Naive thymus-derived CD8-positive, alpha-beta T cell (primary cell): ENCODE measurements at regions not wholly inside any gene's neighbourhood (a gene's known extent, or its start where the extent isn't known, plus 50 kb on each side); places are given as distances from the start of the nearest gene placed in this dataset.

ENCODE experiments used
- ATAC-seq, 2 donors: fragments of 150-1000 bp; cut with Tn5 transposase in 1 of 2; sonication (Bioruptor Pico), chemical (Tn5 transposase) in 1 of 2; 1 replicate in 1 of 2; 2 replicates in 1 of 2; pipeline ENCODE4 v1.10.0; 2021; ENCODE audit warnings: mild to moderate bottlenecking in 2 of 2, moderate library complexity in 2 of 2
- POLR2A ChIA-PET: fragments of 350-600 bp; sonication (Branson Sonifier 250); formaldehyde crosslinking; loops from one replicate; lab custom pipeline; 2021; ENCODE audit warnings: antibody characterized with exemption; lab: Charles Lee
- DNase-seq, 10 donors: peaks; one replicate each; pipeline versions ENCODE4 v3.0.0 to v3.0.0-alpha.2; 2020 to 2022
- H3K27ac Mint-ChIP-seq, 10 donors: one replicate each; pipeline ENCODE4 v1.8.0; 2020 to 2022; ENCODE audit warnings: mild to moderate bottlenecking in 10 of 10, mixed read lengths in 10 of 10, moderate library complexity in 4 of 10, inconsistent platforms in 1 of 10
- H3K27me3 Mint-ChIP-seq, 5 donors: one replicate each; pipeline ENCODE4 v1.8.0; 2021 to 2022; ENCODE audit warnings: mixed read lengths in 5 of 5
- H3K36me3 Mint-ChIP-seq, 3 donors: one replicate each; pipeline ENCODE4 v1.8.0; 2020 to 2022; ENCODE audit warnings: mixed read lengths in 3 of 3, mild to moderate bottlenecking in 2 of 3, inconsistent platforms in 1 of 3
- H3K4me1 Mint-ChIP-seq, 4 donors: one replicate each; pipeline ENCODE4 v1.8.0; 2021 to 2022; ENCODE audit warnings: mixed read lengths in 4 of 4
- H3K4me3 Mint-ChIP-seq, 10 donors: one replicate each; pipeline ENCODE4 v1.8.0; 2020 to 2022; ENCODE audit warnings: mild to moderate bottlenecking in 10 of 10, mixed read lengths in 10 of 10, moderate library complexity in 6 of 10, inconsistent platforms in 1 of 10
- H3K9me3 Mint-ChIP-seq, 9 donors: one replicate each; pipeline ENCODE4 v1.8.0; 2020 to 2022; ENCODE audit warnings: mixed read lengths in 9 of 9, mild to moderate bottlenecking in 3 of 9, inconsistent platforms in 1 of 9, moderate library complexity in 1 of 9

GRCh38 chr3:115384381-115384780 lies 237.3 kb upstream of the ZBTB20 start:
- no peaks in the 10 kb centered on the region for H3K4me1 Mint-ChIP-seq
- DNase-seq (no peak), ATAC-seq (no peak)
- no peak overlapping the region for H3K27ac Mint-ChIP-seq
- POLR2A ChIA-PET, result no interaction called here
- peaks cover 0 to 2% (median 0%) of the 10 kb centered on the region in 9 donors for H3K9me3 Mint-ChIP-seq
- H3K27me3 Mint-ChIP-seq, result peaks cover under 1 to 15% (median 1%) of the 10 kb centered on the region in 5 donors
- H3K4me3 Mint-ChIP-seq, result no peak overlapping the region
- H3K36me3 Mint-ChIP-seq, result no peaks in the 10 kb centered on the region

- no peak overlapping the region for H3K4me3 Mint-ChIP-seq
- H3K9me3 Mint-ChIP-seq, result no peaks in the 10 kb centered on the region
- no peak for ATAC-seq
- no peaks in the 10 kb centered on the region for H3K36me3 Mint-ChIP-seq
- no peak for DNase-seq
- no peak overlapping the region for H3K27ac Mint-ChIP-seq
- no peaks in the 10 kb centered on the region for H3K4me1 Mint-ChIP-seq
- H3K27me3 Mint-ChIP-seq, result peaks cover 0 to 20% (median 4%) of the 10 kb centered on the region in 5 donors
- POLR2A ChIA-PET, result no interaction called here
These were observed 237.3 kb upstream of the GAP43 start for GRCh38 chr3:115385774-115386730.

GRCh38 chr3:115388166-115388565 lies 235.1 kb upstream of the GAP43 start:
- ATAC-seq (no peak), DNase-seq (no peak)
- Mint-ChIP-seq H3K27ac (peak overlapping the region in 1 of 10 donors; percentile 51), H3K4me1 (peaks cover 0 to 10% (median 5%) of the 10 kb centered on the region in 4 donors), H3K36me3 (no peaks in the 10 kb centered on the region), H3K4me3 (no peak overlapping the region), H3K9me3 (no peaks in the 10 kb centered on the region), H3K27me3 (peaks cover 0 to 20% (median 4%) of the 10 kb centered on the region in 5 donors)
- POLR2A ChIA-PET, result no interaction called here

GRCh38 chr3:115388811-115389210 lies 234.5 kb upstream of the GAP43 start:
- POLR2A ChIA-PET, result no interaction called here
- ATAC-seq (no peak), DNase-seq (no peak)
- no peaks in the 10 kb centered on the region for H3K9me3 Mint-ChIP-seq
- H3K4me3 Mint-ChIP-seq, result no peak overlapping the region
- H3K36me3 Mint-ChIP-seq, result no peaks in the 10 kb centered on the region
- H3K27ac Mint-ChIP-seq, result no peak overlapping the region
- H3K27me3 Mint-ChIP-seq, result peaks cover 0 to 20% (median 4%) of the 10 kb centered on the region in 5 donors
- H3K4me1 Mint-ChIP-seq, result peaks cover 0 to 10% (median 5%) of the 10 kb centered on the region in 4 donors

GRCh38 chr3:115396801-115397200 lies 226.5 kb upstream of the GAP43 start:
- Mint-ChIP-seq H3K36me3 (no peaks in the 10 kb centered on the region), H3K4me3 (no peak overlapping the region), H3K27ac (no peak overlapping the region), H3K9me3 (no peaks in the 10 kb centered on the region), H3K27me3 (peaks cover 0 to 5% (median 0%) of the 10 kb centered on the region in 5 donors), H3K4me1 (peaks cover 0 to 4% (median 2%) of the 10 kb centered on the region in 4 donors)
- POLR2A ChIA-PET, result no interaction called here
- DNase-seq (no peak), ATAC-seq (no peak)

- Mint-ChIP-seq H3K36me3 (no peaks in the 10 kb centered on the region), H3K4me1 (no peaks in the 10 kb centered on the region), H3K9me3 (no peaks in the 10 kb centered on the region), H3K4me3 (no peak overlapping the region), H3K27me3 (peaks cover 0 to 5% (median 0%) of the 10 kb centered on the region in 5 donors), H3K27ac (no peak overlapping the region)
- no peak for DNase-seq
- ATAC-seq, result no peak
- POLR2A ChIA-PET, result no interaction called here
These were observed 225.9 kb upstream of the GAP43 start for GRCh38 chr3:115397433-115397832.

GRCh38 chr3:115398506-115398905 lies 224.8 kb upstream of the GAP43 start:
- Mint-ChIP-seq H3K36me3 (no peaks in the 10 kb centered on the region), H3K4me1 (no peaks in the 10 kb centered on the region), H3K27ac (no peak overlapping the region), H3K9me3 (no peaks in the 10 kb centered on the region), H3K27me3 (peaks cover 0 to 5% (median 0%) of the 10 kb centered on the region in 5 donors), H3K4me3 (no peak overlapping the region)
- POLR2A ChIA-PET, result no interaction called here
- DNase-seq (no peak), ATAC-seq (no peak)

GRCh38 chr3:115399750-115400149 lies 223.6 kb upstream of the GAP43 start:
- Mint-ChIP-seq H3K4me3 (no peak overlapping the region), H3K27me3 (peaks cover 0 to 5% (median 0%) of the 10 kb centered on the region in 5 donors), H3K36me3 (no peaks in the 10 kb centered on the region), H3K9me3 (no peaks in the 10 kb centered on the region), H3K4me1 (no peaks in the 10 kb centered on the region), H3K27ac (no peak overlapping the region)
- POLR2A ChIA-PET, result no interaction called here
- ATAC-seq (no peak), DNase-seq (no peak)

- H3K4me3 Mint-ChIP-seq, result no peak overlapping the region
- H3K27ac Mint-ChIP-seq, result no peak overlapping the region
- POLR2A ChIA-PET, result no interaction called here
- H3K4me1 Mint-ChIP-seq, result no peaks in the 10 kb centered on the region
- ATAC-seq (no peak), DNase-seq (no peak)
- no peaks in the 10 kb centered on the region for H3K9me3 Mint-ChIP-seq
- peaks cover 0 to 5% (median 0%) of the 10 kb centered on the region in 5 donors for H3K27me3 Mint-ChIP-seq
- no peaks in the 10 kb centered on the region for H3K36me3 Mint-ChIP-seq
These were observed 222.0 kb upstream of the GAP43 start for GRCh38 chr3:115401298-115401697.

- POLR2A ChIA-PET, result no interaction called here
- no peak overlapping the region for H3K4me3 Mint-ChIP-seq
- H3K4me1 Mint-ChIP-seq, result no peaks in the 10 kb centered on the region
- H3K9me3 Mint-ChIP-seq, result no peaks in the 10 kb centered on the region
- ATAC-seq, result no peak
- no peak for DNase-seq
- no peaks in the 10 kb centered on the region for H3K36me3 Mint-ChIP-seq
- no peak overlapping the region for H3K27ac Mint-ChIP-seq
- H3K27me3 Mint-ChIP-seq, result peaks cover 0 to 5% (median 0%) of the 10 kb centered on the region in 5 donors
These were observed 221.3 kb upstream of the GAP43 start for GRCh38 chr3:115401851-115402501.

- no peak for DNase-seq
- no peaks in the 10 kb centered on the region for H3K36me3 Mint-ChIP-seq
- peaks cover 0 to 5% (median 0%) of the 10 kb centered on the region in 5 donors for H3K27me3 Mint-ChIP-seq
- H3K9me3 Mint-ChIP-seq, result no peaks in the 10 kb centered on the region
- POLR2A ChIA-PET, result no interaction called here
- ATAC-seq, result no peak
- H3K4me1 Mint-ChIP-seq, result no peaks in the 10 kb centered on the region
- no peak overlapping the region for H3K27ac Mint-ChIP-seq
- H3K4me3 Mint-ChIP-seq, result no peak overlapping the region
These were observed 220.7 kb upstream of the GAP43 start for GRCh38 chr3:115402651-115403050.

GRCh38 chr3:115403786-115404185 lies 219.5 kb upstream of the GAP43 start:
- DNase-seq (no peak), ATAC-seq (no peak)
- POLR2A ChIA-PET, result no interaction called here
- H3K27ac Mint-ChIP-seq, result no peak overlapping the region
- no peaks in the 10 kb centered on the region for H3K4me1 Mint-ChIP-seq
- no peaks in the 10 kb centered on the region for H3K36me3 Mint-ChIP-seq
- H3K27me3 Mint-ChIP-seq, result peaks cover 0 to 5% (median 0%) of the 10 kb centered on the region in 5 donors
- H3K4me3 Mint-ChIP-seq, result no peak overlapping the region
- no peaks in the 10 kb centered on the region for H3K9me3 Mint-ChIP-seq

GRCh38 chr3:115409596-115409995 lies 213.7 kb upstream of the GAP43 start:
- no peaks in the 10 kb centered on the region for H3K36me3 Mint-ChIP-seq
- no peaks in the 10 kb centered on the region for H3K4me1 Mint-ChIP-seq
- ATAC-seq, result no peak
- peaks cover 0 to 7% (median 0%) of the 10 kb centered on the region in 5 donors for H3K27me3 Mint-ChIP-seq
- DNase-seq, result no peak
- H3K9me3 Mint-ChIP-seq, result no peaks in the 10 kb centered on the region
- H3K4me3 Mint-ChIP-seq, result no peak overlapping the region
- POLR2A ChIA-PET, result no interaction called here
- no peak overlapping the region for H3K27ac Mint-ChIP-seq
